ENCODE measurements at regions not wholly inside any gene's neighbourhood (a gene's known extent, or its start where the extent isn't known, plus 50 kb on each side); places are given as distances from the start of the nearest gene placed in this dataset.
"Not testable (repeated sequence)": the region's sequence is repeated elsewhere in the genome, so short reads cannot be mapped to it uniquely, and the experiment has no call there.

DNA sequence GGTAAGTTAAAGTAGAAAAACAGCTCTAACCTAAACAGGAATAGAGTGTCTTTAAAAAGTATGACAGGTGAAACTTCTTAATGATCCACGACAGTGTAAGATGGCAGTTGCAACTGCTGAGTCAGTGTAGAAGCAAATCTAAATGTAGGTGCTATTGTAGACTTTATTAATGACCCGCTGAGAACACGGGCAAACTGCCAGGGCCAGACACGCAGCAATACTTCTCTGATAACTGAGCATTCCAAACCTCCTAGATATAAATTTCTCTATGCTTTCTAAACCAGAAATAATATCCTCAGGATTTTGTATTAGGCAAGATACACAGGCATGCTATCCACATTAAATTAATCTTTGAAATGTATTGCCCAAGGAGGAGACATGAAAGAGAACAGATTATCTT, 1076.4 kb downstream of the HACE1 start:
- DNase-seq: no peak
- TF ChIP-seq POLR2A (IDR thresholded peaks at IDR 0.05; ENCODE audit: low read length) (no peak), GATA1 (IDR thresholded peaks at IDR 0.05; ENCODE audit: low read depth, low read length) (no peak)

DNA sequence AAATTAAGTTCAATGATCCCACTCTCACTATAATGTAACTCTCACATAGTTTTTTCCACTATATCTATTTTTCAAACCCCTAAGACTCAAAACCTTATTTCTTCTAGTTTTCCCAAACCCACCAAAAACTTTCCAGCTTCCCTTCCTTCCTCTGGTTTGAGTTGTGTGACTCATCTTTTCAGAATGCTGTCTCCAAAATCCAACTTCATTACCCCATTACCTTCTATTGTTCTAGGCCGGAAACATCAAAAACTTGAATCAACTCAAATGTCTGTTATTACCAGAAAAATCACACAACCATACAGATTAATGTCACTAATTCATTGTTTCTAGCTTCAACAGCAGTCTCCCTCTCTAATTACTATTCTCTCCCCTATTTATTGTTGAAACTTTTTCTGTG, 1090.3 kb downstream of the HACE1 start:
- TF ChIP-seq GATA1 (IDR thresholded peaks at IDR 0.05; ENCODE audit: low read depth, low read length) (no peak), POLR2A (IDR thresholded peaks at IDR 0.05; ENCODE audit: low read length) (no peak)
- DNase-seq: no peak

DNA sequence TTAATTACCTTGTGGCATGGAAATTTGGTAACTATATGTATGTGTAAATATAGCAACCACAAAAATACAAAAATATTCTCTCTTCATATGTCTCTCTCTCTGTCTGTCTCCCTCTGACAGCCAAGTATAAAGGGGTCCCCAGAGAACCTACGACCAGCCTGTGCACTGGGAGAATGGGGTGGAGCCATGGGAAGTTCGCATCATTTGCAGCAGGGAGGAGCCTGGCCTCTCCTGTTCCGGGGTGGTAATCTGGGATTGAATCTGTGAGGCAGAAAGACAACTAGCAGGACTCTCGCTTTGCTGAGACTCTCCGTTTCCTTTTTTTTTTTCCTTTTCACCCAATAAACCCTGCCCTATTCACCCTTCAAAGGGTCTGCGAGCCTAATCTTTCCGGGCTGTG, 1109.1 kb downstream of the HACE1 start:
- TF ChIP-seq GATA1 (IDR thresholded peaks at IDR 0.05; ENCODE audit: low read depth, low read length): no peak
- TF ChIP-seq POLR2A (IDR thresholded peaks at IDR 0.05; ENCODE audit: low read length): no peak
- DNase-seq: no peak

DNA sequence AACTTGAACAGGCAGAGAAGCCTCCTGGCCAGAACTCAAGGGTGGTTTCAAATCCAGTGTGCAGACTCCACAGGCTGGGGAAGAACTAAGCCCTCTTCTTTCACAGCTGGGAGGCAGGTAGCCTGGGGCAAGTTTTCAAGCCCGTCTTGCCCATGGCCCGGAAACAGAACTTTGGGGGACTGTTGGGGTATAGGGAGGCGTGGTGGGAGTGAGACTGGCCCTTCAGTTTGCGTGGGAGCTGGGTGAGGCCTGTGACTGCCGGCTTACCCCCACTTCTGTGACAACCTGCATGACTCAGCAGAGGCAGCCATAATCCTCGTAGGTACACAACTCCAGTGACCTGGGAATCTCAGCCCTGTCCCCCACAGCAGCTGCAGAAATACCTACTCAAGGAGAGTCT, 1125.7 kb downstream of the HACE1 start:
- DNase-seq: no peak
- TF ChIP-seq GATA1 (IDR thresholded peaks at IDR 0.05; ENCODE audit: low read depth, low read length) (no peak), POLR2A (IDR thresholded peaks at IDR 0.05; ENCODE audit: low read length) (no peak)

DNA sequence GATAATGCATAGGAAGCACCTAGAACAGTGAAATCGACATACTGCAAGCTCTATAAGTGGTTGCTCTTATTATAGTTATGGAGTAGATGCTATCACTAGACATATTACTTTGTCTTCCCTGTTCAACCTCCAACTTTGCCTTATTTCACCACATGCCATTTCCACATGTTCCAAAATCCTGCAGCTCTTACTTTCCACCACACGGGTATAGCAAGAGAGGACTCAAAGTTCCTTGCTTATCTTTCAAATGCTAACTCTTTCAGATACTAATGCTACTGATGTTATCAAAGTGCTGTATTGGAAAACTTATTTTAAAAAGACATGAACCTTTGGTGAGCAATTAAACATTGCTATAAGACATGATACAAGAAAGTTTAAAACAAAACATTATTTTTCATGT, 1130.1 kb downstream of the HACE1 start:
- no peak for TF ChIP-seq GATA1 (IDR thresholded peaks at IDR 0.05; ENCODE audit: low read depth, low read length)
- no peak for TF ChIP-seq POLR2A (IDR thresholded peaks at IDR 0.05; ENCODE audit: low read length)
- DNase-seq: no peak

DNA sequence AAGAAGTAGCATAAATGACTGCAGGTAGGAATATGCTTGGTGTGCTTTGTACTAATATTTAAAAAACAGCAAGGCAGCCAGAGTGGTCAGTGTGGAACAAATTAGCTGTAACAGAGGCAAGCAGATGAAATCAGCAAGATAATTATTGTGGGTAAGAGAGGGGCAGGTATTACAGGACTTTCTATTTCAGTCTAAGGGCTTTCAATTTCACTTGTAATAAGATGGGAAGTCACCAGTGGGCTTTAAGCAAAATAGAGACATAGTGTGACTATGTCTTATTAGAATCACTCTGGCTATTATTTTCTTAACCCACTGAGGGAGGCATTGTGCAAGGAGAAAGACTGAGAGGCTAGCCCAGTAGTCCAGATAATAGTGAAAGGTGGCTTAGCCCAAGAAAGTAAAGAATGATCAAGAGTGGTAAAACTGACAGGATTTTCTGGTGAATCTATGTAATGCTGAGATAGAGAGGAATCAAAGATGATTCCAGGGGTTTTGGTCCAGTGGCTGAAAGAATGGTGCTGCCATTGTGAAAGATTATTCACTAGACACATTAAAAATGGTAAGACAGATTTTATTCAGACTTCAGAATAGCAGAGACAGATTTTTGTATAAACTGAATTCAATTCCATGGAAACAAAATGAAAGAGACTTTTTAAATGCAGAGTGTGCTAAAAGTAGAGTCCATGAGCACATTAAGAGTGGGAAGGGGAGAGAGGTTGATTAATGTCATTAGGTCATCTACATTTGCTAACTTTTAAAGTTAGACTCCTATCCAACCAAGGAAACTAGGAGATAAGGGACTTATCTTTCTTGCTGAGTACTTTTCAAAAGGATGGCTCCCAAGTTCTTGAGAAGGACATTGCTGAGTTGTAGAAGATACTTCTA, 1136.0 kb downstream of the HACE1 start:
- no peak for TF ChIP-seq GATA1 (IDR thresholded peaks at IDR 0.05; ENCODE audit: low read depth, low read length)
- no peak for TF ChIP-seq POLR2A (IDR thresholded peaks at IDR 0.05; ENCODE audit: low read length)
- no peak for DNase-seq

DNA sequence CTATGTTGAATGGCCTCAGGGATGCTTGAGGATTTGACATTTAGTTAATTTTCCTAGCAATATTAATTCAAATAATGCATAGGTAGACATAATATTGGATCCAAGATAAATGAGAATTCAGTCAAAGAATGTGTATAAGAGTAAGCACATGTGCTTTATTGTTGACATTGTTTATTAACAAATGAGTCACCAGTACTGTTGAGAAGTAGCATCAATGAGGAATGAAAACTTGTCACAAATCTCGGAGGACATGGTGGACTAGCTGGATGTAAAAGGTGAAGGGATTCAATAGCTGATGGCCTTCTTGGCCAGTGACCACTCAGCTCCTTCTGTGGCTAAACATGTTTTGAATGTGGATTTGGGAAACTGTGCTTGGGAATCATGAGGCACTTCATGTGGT, 1137.0 kb downstream of the HACE1 start:
- DNase-seq: no peak
- no peak for TF ChIP-seq POLR2A (IDR thresholded peaks at IDR 0.05; ENCODE audit: low read length)
- TF ChIP-seq GATA1 (IDR thresholded peaks at IDR 0.05; ENCODE audit: low read depth, low read length): no peak

DNA sequence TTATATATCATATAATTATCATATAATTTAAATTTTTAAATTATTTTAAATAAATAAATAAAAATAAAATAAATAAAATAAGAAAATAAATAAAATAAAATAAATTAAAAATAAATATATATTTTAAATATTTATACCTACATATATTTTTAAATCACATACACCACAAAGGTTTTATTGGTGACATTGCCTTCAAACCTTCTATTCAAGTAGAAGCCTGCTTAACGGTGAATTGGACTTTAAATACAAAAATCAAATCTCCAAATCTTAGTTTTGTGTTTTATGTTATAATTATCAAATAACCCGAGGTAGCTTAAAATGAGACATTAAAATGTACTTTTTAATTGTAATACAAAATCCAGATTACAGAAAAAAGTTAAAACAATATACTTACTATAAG, 1137.8 kb downstream of the HACE1 start:
- DNase-seq: no peak
- no peak for TF ChIP-seq POLR2A (IDR thresholded peaks at IDR 0.05; ENCODE audit: low read length)
- TF ChIP-seq GATA1 (IDR thresholded peaks at IDR 0.05; ENCODE audit: low read depth, low read length): no peak

DNA sequence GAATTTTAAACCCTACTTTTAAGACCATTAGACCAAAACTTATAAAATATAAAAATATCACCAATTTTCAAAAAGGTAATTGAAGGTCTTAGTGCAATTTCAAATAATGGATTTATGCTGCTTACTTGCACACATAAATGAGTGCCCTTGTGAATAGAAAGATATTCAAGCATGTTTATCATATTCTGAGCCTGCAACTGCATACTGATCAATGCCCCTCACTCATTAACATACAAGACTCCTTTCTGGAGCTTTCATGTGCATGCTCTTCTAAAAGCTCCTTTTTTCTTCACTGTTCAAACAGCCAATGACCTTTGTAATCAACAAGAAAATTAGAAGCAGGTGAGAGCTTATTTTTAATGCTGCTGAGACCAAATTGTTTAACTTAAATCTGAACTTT, 1139.3 kb downstream of the HACE1 start:
- TF ChIP-seq GATA1 (IDR thresholded peaks at IDR 0.05; ENCODE audit: low read depth, low read length) (no peak), POLR2A (IDR thresholded peaks at IDR 0.05; ENCODE audit: low read length) (no peak)
- DNase-seq: no peak

DNA sequence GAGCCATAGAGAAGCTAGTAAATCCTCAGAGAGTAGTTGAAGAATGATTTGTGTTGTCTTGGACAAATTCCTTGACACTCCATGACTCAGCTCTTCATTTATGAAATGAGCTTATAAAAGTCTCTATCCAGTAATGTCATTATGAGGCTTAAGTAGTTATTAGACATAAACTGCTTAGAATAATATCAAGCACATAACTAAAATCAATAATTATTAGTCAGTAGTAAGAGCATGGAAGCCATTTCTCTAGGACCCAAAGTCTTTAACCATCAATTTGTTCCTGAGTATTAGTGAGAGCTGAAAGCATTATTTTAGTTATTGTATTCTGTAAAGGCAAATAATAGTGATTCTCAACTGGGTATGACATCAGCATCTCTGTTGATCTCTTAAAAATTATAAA, 1140.2 kb downstream of the HACE1 start:
- DNase-seq: no peak
- TF ChIP-seq POLR2A (IDR thresholded peaks at IDR 0.05; ENCODE audit: low read length) (no peak), GATA1 (IDR thresholded peaks at IDR 0.05; ENCODE audit: low read depth, low read length) (no peak)

DNA sequence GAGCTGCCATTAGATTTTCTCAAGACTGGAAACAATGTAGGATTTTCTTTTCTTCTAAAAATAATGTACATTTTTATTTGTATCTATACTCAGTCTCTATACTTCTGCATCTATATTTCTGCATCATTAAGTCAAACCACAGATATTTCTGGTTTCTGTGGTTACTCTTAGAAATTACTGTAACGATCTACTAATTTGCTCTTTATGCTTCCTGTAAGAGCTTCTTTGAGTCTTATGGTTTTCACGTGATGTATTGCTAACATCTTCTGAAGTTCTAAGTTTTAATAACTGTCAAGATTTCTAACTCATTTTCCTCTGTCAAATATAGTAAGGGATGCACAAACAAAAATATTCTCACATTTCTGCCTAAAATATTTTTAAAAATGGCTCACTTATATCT, 1144.5 kb downstream of the HACE1 start:
- DNase-seq: no peak

DNA sequence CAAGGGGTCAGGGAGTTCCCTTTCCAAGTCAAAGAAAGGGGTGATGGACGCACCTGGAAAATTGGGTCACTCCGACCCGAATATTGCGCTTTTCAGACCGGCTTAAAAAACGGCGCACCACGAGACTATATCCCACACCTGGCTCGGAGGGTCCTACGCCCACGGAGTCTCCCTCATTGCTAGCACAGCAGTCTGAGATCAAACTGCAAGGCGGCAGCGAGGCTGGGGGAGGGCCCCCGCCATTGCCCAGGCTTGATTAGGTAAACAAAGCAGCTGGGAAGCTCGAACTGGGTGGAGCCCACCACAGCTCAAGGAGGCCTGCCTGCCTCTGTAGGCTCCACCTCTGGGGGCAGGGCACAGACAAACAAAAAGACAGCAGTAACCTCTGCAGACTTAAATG, 1150.5 kb downstream of the HACE1 start:
- not testable (repeated sequence) for DNase-seq

More for the DNA sequence above, 1144.5 kb downstream of the HACE1 start:
- no peak for TF ChIP-seq GATA1 (IDR thresholded peaks at IDR 0.05; ENCODE audit: low read depth, low read length)
- TF ChIP-seq POLR2A (IDR thresholded peaks at IDR 0.05; ENCODE audit: low read length): no peak

DNA sequence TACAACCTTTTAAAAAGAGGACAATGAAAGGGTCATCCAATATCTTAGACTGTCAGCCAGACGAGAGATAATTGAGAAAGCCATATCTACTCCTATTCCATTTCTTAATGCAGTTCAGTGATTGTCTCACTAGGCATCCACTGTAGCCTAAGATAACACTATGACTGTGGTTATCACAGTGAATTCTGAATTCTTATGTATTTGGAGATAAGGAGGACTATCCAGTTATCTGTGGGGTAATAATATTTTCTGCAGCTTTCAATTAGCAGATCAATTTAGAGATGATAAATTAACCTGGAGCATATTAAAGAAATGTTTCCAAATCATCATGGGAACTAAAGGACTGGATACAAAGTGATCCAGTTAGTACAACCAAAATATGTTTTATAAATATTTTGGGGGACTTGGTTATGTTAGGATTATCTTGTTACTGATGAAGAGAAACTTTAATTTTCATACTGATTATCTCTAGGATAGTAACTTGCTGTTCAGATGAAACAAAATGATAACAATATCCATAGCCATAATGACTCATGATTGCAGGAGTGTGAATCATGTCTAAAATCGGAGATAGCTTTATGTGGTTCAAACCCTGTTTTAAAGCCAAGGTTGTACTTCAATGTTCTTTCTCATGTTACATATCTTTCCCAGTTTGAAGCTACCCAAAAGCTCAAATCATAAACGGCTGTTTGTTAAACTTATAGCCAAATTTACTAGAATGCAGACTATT, 1152.0 kb downstream of the HACE1 start:
- TF ChIP-seq GATA1 (IDR thresholded peaks at IDR 0.05; ENCODE audit: low read depth, low read length) (no peak), POLR2A (IDR thresholded peaks at IDR 0.05; ENCODE audit: low read length) (no peak)
- no peak for DNase-seq

DNA sequence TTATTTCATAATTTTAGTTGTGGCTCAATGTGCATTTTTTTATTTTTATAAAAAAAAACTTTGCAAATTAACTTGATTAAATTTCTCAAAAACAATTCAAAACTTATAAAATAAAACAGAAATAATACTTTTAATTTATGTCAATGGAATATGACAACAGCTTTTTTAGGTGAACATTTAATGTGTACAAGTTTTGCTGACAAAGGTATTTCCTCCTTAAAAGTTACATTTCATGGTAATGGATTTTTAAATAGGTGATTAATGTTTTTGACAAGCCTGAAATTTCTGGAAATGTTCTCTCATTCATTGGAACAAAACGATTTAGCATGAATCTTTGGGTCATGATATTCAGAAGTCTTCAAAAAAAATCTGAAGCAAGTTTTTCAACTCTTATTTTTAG, 1160.0 kb downstream of the HACE1 start:
- TF ChIP-seq GATA1 (IDR thresholded peaks at IDR 0.05; ENCODE audit: low read depth, low read length): no peak
- no peak for TF ChIP-seq POLR2A (IDR thresholded peaks at IDR 0.05; ENCODE audit: low read length)

DNA sequence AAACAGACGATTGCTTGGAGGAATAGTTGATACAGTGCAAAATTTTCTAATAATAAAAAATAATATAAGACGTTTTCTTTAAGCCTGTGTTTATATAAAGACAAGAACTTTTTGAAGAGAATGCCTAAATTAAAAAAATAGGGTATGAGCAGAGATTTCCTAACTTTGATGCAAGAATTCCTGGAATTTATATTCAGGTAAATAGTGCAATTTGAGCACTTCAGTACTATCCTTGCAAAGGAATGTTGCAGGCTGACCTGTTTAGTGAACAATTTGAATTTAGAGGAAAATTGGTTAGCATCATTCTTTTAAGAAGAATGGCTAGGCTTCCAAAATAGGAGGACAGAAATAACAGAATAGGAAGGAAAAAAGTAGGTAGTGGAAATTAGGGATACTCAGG, 1172.3 kb downstream of the HACE1 start:
- TF ChIP-seq GATA1 (IDR thresholded peaks at IDR 0.05; ENCODE audit: low read depth, low read length) (no peak), POLR2A (IDR thresholded peaks at IDR 0.05; ENCODE audit: low read length) (no peak)
- DNase-seq: no peak

More for the DNA sequence above, 1160.0 kb downstream of the HACE1 start:
- DNase-seq: no peak
